Hematopoietic multipotent progenitor cell treated with erythropoietin and hydrocortisone succinate and interleukin-3 and kit ligand, for 17 days (in vitro differentiated cells): ENCODE measurements at regions not wholly inside any gene's neighbourhood (a gene's known extent, or its start where the extent isn't known, plus 50 kb on each side); places are given as distances from the start of the nearest gene placed in this dataset.

Experiments used
- DNase-seq: peaks from one replicate; pipeline ENCODE4 v3.0.0-alpha.2; 2015; ENCODE audit warnings: low spot score

GRCh38 chr6:163831736-163832135 is 417.2 kb downstream of the QKI start:
- DNase-seq = no peak

- no peak for DNase-seq
Measured at GRCh38 chr6:163830641-163831040, 416.1 kb downstream of the QKI start.

GRCh38 chr6:163828038-163828795 is 413.7 kb downstream of the QKI start:
- no peak for DNase-seq

- no peak for DNase-seq
Measured at GRCh38 chr6:163827143-163827542, 412.6 kb downstream of the QKI start.

GRCh38 chr6:163826629-163827028 is 412.1 kb downstream of the QKI start:
- DNase-seq = no peak

- no peak for DNase-seq
Measured at GRCh38 chr6:163825033-163825432, 410.5 kb downstream of the QKI start.

GRCh38 chr6:163823577-163823976 is 409.1 kb downstream of the QKI start:
- DNase-seq = no peak

GRCh38 chr6:163820745-163821458 is 406.4 kb downstream of the QKI start:
- no peak for DNase-seq

GRCh38 chr6:163820171-163820570 is 405.7 kb downstream of the QKI start:
- no peak for DNase-seq

GRCh38 chr6:163818719-163819118 is 404.2 kb downstream of the QKI start:
- no peak for DNase-seq

- no peak for DNase-seq
Measured at GRCh38 chr6:163816441-163816840, 401.9 kb downstream of the QKI start.

- no peak for DNase-seq
Measured at GRCh38 chr6:163815796-163816195, 401.3 kb downstream of the QKI start.

GRCh38 chr6:163814494-163815364 is 400.2 kb downstream of the QKI start:
- DNase-seq = no peak

GRCh38 chr6:163813979-163814493 is 399.5 kb downstream of the QKI start:
- DNase-seq = no peak

GRCh38 chr6:163811317-163811716 is 396.8 kb downstream of the QKI start:
- no peak for DNase-seq

GRCh38 chr6:163809364-163809763 is 394.8 kb downstream of the QKI start:
- DNase-seq = no peak

GRCh38 chr6:163808871-163809270 is 394.4 kb downstream of the QKI start:
- no peak for DNase-seq

GRCh38 chr6:163808231-163808630 is 393.7 kb downstream of the QKI start:
- no peak for DNase-seq

GRCh38 chr6:163806755-163807499 is 392.4 kb downstream of the QKI start:
- no peak for DNase-seq

GRCh38 chr6:163804991-163805390 is 390.5 kb downstream of the QKI start:
- DNase-seq = no peak

GRCh38 chr6:163802267-163802666 is 387.7 kb downstream of the QKI start:
- no peak for DNase-seq
